ENCODE measurements at regions not wholly inside any gene's neighbourhood (a gene's known extent, or its start where the extent isn't known, plus 50 kb on each side); places are given as distances from the start of the nearest gene placed in this dataset.

GRCh38 chr7:108634535-108634934, 64.9 kb downstream of the DNAJB9 start:
- TF ChIP-seq CTCF (conservative IDR thresholded peaks at IDR 0.05; ENCODE audit: low read depth, low read length), result no peak
- TF ChIP-seq RAD21 (IDR thresholded peaks at IDR 0.05; ENCODE audit: low read length), result no peak
- TF ChIP-seq, protein P1, sequence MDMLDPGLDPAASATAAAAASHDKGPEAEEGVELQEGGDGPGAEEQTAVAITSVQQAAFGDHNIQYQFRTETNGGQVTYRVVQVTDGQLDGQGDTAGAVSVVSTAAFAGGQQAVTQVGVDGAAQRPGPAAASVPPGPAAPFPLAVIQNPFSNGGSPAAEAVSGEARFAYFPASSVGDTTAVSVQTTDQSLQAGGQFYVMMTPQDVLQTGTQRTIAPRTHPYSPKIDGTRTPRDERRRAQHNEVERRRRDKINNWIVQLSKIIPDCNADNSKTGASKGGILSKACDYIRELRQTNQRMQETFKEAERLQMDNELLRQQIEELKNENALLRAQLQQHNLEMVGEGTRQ (IDR thresholded peaks at IDR 0.05; ENCODE audit: low read depth, low read length), result no peak
- no peak for TF ChIP-seq RFX5 (IDR thresholded peaks at IDR 0.05; ENCODE audit: low read depth, low read length)
- TF ChIP-seq MAFK (IDR thresholded peaks at IDR 0.05; ENCODE audit: low read depth, low read length), result no peak
- TF ChIP-seq POLR2A (IDR thresholded peaks at IDR 0.05; ENCODE audit: low read depth, low read length), result no peak
- TF ChIP-seq BHLHE40 (IDR thresholded peaks at IDR 0.05; ENCODE audit: low read depth, low read length), result no peak
- TF ChIP-seq NFE2L2 (IDR thresholded peaks at IDR 0.05; ENCODE audit: low read depth, low read length), result no peak
- TF ChIP-seq MXI1 (IDR thresholded peaks at IDR 0.05; ENCODE audit: borderline replicate concordance, low read depth, low read length), result no peak
- no peak for TF ChIP-seq CHD1 (IDR thresholded peaks at IDR 0.05; ENCODE audit: low read depth, low read length)
